Activated T-cell treated with anti-CD3 and anti-CD28 coated beads, Interleukin-2, amount 50 U/mL, for 4 hours (primary cell): ENCODE measurements at regions not wholly inside any gene's neighbourhood (a gene's known extent, or its start where the extent isn't known, plus 50 kb on each side); places are given as distances from the start of the nearest gene placed in this dataset.

Experiments
- ATAC-seq, 2 donors: fragments of 200-7000 bp; cut with Tn5 transposase; one replicate each; pipeline ENCODE4 v1.10.0; 2021
- DNase-seq: peaks from one replicate; pipeline ENCODE4 v3.0.0-alpha.2; 2020
- H3K27me3 Mint-ChIP-seq: one replicate; pipeline ENCODE4 v1.8.0; 2021; ENCODE audit warnings: low read depth, mixed read lengths
- H3K36me3 Mint-ChIP-seq: one replicate; pipeline ENCODE4 v1.8.0; 2022; ENCODE audit warnings: mixed read lengths; ENCODE audit not compliant: insufficient read depth
- H3K4me1 Mint-ChIP-seq: one replicate; pipeline ENCODE4 v1.8.0; 2021; ENCODE audit warnings: low read depth, mixed read lengths
- H3K4me3 Mint-ChIP-seq: one replicate; pipeline ENCODE4 v1.8.0; 2021; ENCODE audit warnings: mild to moderate bottlenecking, moderate library complexity, mixed read lengths
- H3K9me3 Mint-ChIP-seq: one replicate; pipeline ENCODE4 v1.8.0; 2021; ENCODE audit warnings: mixed read lengths

DNA sequence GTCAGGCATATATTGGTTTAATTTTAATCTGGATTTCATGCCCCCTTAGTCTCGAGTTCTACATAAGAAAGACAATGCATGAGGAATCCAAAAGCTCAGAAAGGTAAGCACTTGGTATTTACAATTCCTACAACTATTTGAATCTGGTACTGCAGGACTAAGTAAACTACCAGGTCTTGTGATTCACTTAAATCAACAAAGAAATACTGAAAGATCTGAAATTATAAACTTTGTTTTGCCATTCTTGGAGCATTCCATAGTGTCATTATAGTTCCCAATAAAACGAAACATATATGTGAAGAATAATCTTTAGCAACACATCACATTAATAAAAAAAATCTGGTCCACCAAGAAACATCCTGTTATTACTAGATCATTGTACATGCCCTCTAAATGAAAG is 482.3 kb downstream of the ANKRD50 start:
- no peaks in the 10 kb centered on the region for H3K4me1 Mint-ChIP-seq
- ATAC-seq (no peak), DNase-seq (no peak)
- no peak overlapping the region for H3K4me3 Mint-ChIP-seq
- H3K27me3 Mint-ChIP-seq = no peaks in the 10 kb centered on the region
- no peaks in the 10 kb centered on the region for H3K36me3 Mint-ChIP-seq
- H3K9me3 Mint-ChIP-seq = peaks cover 8% of the 10 kb centered on the region

DNA sequence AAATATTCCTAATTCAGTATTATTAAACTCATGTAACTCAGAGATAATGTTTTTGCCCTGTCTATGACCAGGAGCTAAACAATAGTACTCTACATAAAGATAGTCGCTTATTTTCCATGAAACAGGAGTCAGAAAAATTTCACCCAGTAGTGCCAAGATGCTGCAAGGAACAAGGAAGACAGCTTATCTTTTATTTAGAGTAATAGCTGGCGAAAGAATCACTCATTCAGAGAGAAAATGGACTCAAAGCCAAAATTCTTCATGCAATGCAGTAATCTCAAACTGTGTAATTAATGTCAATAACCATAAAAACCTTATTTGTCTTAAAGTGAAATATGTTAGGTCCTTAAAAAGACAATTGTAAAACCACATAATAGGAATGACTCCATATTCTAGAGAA is 477.8 kb downstream of the ANKRD50 start:
- ATAC-seq = no peak
- no peak overlapping the region for H3K4me3 Mint-ChIP-seq
- no peak for DNase-seq
- H3K36me3 Mint-ChIP-seq = no peaks in the 10 kb centered on the region
- no peaks in the 10 kb centered on the region for H3K27me3 Mint-ChIP-seq
- H3K9me3 Mint-ChIP-seq = no peaks in the 10 kb centered on the region
- H3K4me1 Mint-ChIP-seq = no peaks in the 10 kb centered on the region

DNA sequence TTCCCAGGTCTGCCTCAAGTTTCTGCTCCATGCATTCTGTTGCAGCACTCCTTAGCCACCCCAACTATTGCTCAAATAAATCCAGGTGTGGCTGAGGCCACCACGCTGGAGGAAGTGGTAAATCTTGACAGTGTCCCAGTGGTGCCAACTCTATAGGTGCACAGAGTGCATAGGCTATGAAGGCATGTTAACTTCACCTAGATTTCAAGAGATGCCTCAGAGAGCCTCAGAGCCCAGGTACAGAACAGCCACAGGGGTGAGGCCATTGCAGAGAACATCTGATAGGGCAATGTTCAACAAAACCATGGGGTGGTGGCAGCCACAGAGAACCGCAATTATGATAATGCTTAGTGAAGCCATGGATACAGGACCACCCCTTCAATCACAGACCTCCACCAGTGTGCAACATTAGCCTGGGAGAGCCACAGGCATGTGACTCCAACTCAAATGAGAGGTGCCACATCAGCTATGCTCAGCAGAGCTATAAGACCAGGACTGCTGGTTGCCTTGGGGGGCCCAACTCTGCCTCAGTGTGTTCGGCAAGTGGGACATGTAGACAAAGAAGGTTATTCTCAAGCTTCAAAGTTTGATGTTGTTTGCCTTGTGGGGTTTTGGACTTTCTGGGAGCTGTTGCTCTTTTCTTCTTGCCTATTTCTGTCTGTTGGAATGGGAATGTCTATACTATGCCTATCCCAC is 468.7 kb downstream of the ANKRD50 start:
- Mint-ChIP-seq H3K9me3 (peaks cover 7% of the 10 kb centered on the region), H3K4me3 (no peak overlapping the region), H3K4me1 (no peaks in the 10 kb centered on the region), H3K27me3 (no peaks in the 10 kb centered on the region), H3K36me3 (no peaks in the 10 kb centered on the region)
- DNase-seq (no peak), ATAC-seq (no peak)

DNA sequence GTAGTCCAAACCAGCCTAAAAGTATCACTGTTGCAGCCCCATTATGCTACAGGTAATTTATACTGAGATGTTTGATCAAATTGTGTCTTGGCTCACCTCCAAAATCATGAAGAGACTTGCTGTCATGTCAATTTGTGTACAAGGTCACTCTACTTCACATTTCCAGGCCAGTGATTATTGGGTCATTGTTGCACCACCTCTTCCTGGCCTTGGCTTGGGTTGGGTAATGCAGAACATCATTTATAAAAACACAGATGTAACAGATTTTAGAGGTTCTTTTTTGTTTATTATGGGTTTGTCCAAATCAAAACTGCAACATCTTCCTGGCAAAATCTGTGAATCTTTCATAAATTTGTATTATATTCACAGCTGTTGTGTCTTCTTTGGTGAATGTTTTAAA is 459.5 kb downstream of the ANKRD50 start:
- no peaks in the 10 kb centered on the region for H3K36me3 Mint-ChIP-seq
- no peaks in the 10 kb centered on the region for H3K9me3 Mint-ChIP-seq
- ATAC-seq = no peak
- H3K27me3 Mint-ChIP-seq = peaks cover 4% of the 10 kb centered on the region
- no peaks in the 10 kb centered on the region for H3K4me1 Mint-ChIP-seq
- H3K4me3 Mint-ChIP-seq = no peak overlapping the region
- no peak for DNase-seq

DNA sequence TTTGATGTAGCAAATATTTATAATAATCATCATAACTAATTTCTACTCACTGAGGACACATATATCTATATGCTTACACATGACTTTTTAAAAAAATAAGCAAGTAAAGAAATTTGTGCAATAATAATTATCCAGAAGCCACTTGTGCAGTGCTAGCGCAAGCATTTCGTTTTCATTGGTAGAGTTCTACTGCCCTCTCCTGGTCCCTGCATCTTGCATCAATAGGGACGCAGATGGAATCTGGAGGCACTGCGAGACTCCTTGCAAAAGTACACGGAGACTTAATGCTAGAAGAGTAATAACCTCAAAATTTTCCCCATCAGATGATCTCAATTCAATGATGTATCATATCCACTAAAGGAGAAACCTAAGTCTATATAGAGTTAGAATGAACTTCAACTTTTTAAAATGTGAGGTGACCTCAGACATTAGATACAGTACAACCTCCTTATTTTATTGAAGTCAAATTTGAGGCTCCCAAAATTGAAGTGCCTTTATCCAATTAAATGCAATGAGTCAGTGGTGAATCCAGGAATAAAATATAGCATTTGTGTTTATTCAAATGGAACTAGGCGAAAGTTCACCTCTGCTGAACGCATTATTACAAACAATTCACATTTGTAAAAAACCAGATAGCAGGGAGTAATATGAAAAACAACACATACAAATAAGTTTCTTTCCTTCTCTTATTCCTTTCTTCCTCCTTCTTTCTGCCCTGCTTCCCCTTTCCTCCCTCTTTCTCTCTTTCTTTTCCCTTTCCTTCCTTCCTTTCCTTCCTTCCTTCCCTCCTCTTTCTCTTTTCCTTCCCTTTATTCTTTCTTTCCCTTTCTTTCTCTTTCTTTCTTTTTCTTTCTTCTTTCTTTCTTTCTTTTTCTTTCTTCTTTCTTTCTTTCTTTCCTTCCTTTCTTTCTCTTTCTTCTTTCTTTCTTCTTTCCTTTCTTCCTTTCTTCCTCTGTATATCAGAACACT is 450.0 kb downstream of the ANKRD50 start:
- ATAC-seq (peak; percentile 65 to 73), DNase-seq (peak; percentile 17)
- Mint-ChIP-seq H3K4me3 (no peak overlapping the region), H3K4me1 (no peaks in the 10 kb centered on the region), H3K9me3 (no peaks in the 10 kb centered on the region), H3K27me3 (peaks cover 2% of the 10 kb centered on the region), H3K36me3 (no peaks in the 10 kb centered on the region)

DNA sequence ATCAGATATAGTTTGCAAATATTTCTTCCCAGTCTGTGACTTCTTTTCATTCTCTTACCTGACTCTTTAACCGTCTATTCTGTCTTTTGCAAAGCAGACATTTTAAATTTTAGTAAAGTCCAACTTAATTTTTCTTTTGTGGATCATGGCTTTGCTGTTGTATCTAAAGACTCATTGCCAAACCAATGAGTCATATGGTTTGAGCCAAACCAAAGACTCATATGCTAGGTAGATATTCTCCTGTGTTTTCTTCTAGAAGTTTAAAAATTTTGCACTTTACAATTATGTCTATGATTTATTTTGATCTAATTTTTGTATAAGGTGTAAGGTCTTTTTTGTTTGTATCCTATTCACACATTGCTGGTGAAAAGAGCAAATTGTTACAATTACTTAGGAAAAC is 446.8 kb downstream of the ANKRD50 start:
- Mint-ChIP-seq H3K27me3 (peaks cover 2% of the 10 kb centered on the region), H3K9me3 (no peaks in the 10 kb centered on the region), H3K4me3 (no peak overlapping the region), H3K4me1 (no peaks in the 10 kb centered on the region), H3K36me3 (no peaks in the 10 kb centered on the region)
- ATAC-seq = no peak
- DNase-seq = no peak

DNA sequence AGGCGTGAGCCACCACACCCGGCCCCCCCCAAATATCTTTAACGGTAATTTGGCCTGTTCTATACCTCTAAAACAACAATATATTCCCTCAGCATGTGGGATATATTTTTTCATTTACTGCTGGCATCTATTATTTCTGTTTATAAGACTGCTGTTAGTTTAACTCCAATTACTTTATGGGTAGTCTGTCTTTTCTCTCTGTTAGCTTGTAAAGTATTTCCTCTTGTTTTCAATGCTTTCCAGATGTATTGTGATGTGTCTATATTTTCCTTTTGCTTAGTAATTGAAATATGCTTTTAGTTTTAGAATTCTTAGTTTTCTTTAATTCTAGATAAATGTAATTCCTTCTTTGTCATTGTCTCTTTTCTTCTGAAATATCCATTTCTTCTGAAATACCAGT is 445.8 kb downstream of the ANKRD50 start:
- no peak for DNase-seq
- no peaks in the 10 kb centered on the region for H3K4me1 Mint-ChIP-seq
- no peaks in the 10 kb centered on the region for H3K9me3 Mint-ChIP-seq
- H3K36me3 Mint-ChIP-seq = no peaks in the 10 kb centered on the region
- no peak for ATAC-seq
- H3K4me3 Mint-ChIP-seq = no peak overlapping the region
- peaks cover 2% of the 10 kb centered on the region for H3K27me3 Mint-ChIP-seq

DNA sequence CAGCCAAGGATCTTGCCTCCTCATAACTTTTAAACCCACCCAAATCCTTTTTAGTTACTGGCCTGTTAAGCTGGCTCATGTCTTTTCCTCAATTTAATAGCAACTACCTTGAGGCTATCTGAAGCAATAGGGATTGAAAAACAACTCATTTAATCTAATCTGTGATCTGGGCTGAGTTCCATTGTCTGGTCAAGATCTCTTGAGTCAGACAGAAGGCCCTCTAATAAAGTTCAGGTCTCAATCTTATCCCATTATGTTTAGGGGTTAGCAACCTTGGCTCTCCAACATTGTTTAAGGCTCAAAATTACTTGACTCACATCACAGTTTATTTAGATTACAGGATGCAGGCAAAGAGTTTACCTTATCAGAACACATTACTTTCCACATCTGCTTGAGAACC is 436.1 kb downstream of the ANKRD50 start:
- no peak for ATAC-seq
- H3K4me1 Mint-ChIP-seq = no peaks in the 10 kb centered on the region
- H3K9me3 Mint-ChIP-seq = peaks cover 9% of the 10 kb centered on the region
- no peak overlapping the region for H3K4me3 Mint-ChIP-seq
- H3K27me3 Mint-ChIP-seq = peaks cover 6% of the 10 kb centered on the region
- no peak for DNase-seq
- H3K36me3 Mint-ChIP-seq = no peaks in the 10 kb centered on the region

DNA sequence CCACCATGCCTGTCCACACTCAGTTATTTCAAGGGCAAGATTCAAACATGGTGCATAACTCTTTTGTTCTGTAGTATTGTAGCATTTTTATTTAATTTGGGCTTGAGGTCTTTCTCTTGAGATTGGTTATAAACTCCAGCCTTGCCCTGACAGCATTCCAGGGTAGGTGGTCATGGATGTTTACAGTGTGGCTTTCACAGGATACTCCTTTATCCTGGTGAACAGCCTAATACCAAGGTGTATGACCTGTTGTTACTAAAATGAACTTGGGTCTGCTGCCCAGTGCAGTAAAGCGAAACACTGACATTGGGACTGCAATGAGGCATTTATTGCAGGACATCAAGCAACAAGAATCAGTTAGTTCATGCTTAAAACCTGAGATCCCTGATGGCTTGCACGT is 434.8 kb downstream of the ANKRD50 start:
- Mint-ChIP-seq H3K27me3 (peaks cover 6% of the 10 kb centered on the region), H3K4me1 (no peaks in the 10 kb centered on the region), H3K9me3 (no peaks in the 10 kb centered on the region), H3K36me3 (no peaks in the 10 kb centered on the region), H3K4me3 (no peak overlapping the region)
- DNase-seq (no peak), ATAC-seq (no peak)

DNA sequence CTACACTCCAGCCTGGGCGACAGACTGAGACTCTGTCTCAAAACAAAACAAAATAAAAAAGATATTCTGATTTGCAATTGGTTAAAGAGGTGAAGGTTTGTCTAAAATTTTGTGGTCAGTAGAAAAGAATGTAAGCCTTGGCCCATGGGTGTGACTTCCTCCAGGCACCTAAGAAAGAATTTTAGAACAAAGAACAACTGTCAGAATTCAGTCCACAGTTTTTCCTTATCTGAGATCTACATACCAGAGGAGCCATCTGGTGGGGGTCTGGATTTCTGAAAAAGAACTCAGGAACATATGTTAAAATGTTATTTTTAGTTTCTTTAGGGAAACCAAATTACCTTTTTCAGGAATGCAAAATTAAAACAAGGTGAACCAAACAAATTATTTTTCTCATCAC is 434.1 kb downstream of the ANKRD50 start:
- H3K4me3 Mint-ChIP-seq = no peak overlapping the region
- no peak for ATAC-seq

DNA sequence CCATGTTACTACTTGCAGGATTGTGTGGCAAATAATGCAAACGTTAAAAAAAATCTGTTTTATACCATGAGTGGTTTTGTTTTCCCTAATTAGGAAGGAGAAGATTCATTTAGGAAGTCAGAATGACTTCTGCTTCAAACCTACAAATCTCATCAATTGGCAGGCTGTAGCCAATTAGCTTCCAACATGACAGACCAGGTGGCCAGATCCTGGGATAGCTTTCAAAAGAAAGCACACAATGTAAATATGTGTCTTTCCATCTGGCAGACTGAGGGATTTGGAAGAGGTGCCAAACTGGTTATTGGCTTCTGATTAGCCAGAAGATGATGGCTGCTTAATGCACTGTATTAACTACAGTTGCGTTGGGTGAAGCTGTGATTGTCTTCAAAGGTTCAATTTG is 432.8 kb downstream of the ANKRD50 start:
- H3K27me3 Mint-ChIP-seq = peaks cover 4% of the 10 kb centered on the region
- DNase-seq (no peak), ATAC-seq (no peak)
- no peak overlapping the region for H3K4me3 Mint-ChIP-seq
- H3K4me1 Mint-ChIP-seq = no peaks in the 10 kb centered on the region
- no peaks in the 10 kb centered on the region for H3K9me3 Mint-ChIP-seq
- H3K36me3 Mint-ChIP-seq = no peaks in the 10 kb centered on the region

More for the DNA sequence above, 434.1 kb downstream of the ANKRD50 start:
- H3K9me3 Mint-ChIP-seq = no peaks in the 10 kb centered on the region
- H3K4me1 Mint-ChIP-seq = no peaks in the 10 kb centered on the region
- no peak for DNase-seq
- peaks cover 6% of the 10 kb centered on the region for H3K27me3 Mint-ChIP-seq
- no peaks in the 10 kb centered on the region for H3K36me3 Mint-ChIP-seq

DNA sequence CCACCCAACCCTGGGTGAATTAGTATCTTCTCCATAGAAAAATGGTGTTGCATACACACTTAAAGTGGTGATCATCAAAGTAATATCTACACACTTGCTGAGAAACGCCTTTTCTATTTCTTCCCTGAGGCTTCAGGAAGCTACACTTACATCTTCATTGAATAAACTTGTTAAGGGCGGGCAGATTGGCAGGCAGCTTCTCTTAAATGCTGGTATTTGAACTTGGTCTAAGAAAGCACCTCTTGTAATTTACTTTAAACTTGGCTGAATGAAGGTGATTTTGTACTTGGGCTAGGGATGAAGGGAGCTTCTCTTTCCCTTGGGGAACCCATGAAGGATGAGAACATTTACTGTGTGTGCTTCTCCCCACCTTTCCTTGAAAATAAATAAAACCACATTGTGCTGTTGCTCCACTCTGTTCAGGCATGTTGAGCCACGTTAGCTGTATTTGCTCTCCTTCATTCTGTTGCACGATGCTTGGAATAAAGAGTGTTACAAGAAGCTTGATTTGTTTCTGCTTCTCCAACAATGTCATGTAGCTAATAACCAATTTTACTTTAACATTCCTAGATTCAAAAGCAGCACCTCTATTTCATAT is 430.1 kb downstream of the ANKRD50 start:
- no peak overlapping the region for H3K4me3 Mint-ChIP-seq
- H3K9me3 Mint-ChIP-seq = no peaks in the 10 kb centered on the region
- no peak for DNase-seq
- no peaks in the 10 kb centered on the region for H3K27me3 Mint-ChIP-seq
- no peak for ATAC-seq
- no peaks in the 10 kb centered on the region for H3K36me3 Mint-ChIP-seq
- no peaks in the 10 kb centered on the region for H3K4me1 Mint-ChIP-seq

DNA sequence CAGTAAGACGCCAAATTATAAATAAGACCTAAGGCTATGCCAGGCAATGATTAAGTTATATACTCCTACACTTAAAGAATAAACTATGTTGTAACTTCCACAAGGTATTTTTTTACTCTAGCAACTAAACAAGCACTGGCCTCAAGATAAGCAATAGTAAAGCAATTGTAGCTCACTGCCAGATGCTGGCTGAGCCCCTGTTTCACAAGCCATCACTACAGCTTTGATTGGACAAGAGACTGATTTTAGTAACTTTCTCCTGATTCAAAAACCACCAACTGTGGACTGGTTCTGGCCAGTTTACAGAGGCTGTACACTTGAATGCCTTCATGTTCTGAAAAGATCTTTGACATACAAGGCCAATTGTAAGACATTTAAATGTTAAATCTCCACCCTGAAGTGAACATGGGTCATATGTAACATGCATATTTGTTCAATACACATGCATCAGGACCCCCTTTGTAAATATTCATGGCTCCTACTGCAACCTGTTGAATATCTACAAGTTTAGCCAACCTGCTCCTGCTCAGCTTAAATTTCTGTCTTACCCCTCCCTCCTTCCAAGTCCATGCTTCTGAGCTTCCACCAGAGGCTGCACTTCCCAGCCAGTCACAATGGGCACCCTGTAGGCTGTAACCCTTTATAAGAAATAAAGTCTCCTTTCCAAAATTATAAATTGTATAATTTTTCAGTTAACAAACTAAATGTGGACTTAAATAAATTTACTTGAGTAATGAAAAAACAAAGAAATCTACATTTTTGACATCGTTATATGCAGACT is 423.6 kb downstream of the ANKRD50 start:
- Mint-ChIP-seq H3K27me3 (no peaks in the 10 kb centered on the region), H3K36me3 (no peaks in the 10 kb centered on the region), H3K9me3 (no peaks in the 10 kb centered on the region), H3K4me1 (no peaks in the 10 kb centered on the region), H3K4me3 (no peak overlapping the region)
- DNase-seq = no peak
- ATAC-seq = no peak

DNA sequence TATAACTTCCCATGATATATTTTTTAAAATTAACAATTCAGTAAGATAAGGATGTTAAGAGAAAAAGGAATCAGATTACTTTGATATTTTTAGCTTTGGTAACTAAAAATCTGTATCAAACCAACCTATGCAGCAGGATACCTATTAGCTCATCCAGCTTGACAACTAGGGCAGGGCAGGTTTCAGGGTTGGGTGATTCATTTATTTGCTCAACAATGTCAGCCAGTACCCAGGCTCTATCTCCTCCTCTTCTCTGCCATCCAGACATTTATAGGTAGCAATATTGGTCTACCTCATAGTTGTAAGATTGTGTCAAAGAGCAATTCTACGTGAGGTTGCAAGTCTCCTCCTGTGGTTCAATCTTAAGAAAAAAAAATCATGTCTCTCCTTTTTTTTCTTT is 421.9 kb downstream of the ANKRD50 start:
- no peaks in the 10 kb centered on the region for H3K36me3 Mint-ChIP-seq
- no peaks in the 10 kb centered on the region for H3K27me3 Mint-ChIP-seq
- no peak overlapping the region for H3K4me3 Mint-ChIP-seq
- ATAC-seq (no peak), DNase-seq (no peak)
- no peaks in the 10 kb centered on the region for H3K9me3 Mint-ChIP-seq
- no peaks in the 10 kb centered on the region for H3K4me1 Mint-ChIP-seq
